ENCODE measurements at regions not wholly inside any gene's neighbourhood (a gene's known extent, or its start where the extent isn't known, plus 50 kb on each side); places are given as distances from the start of the nearest gene placed in this dataset.
A peak's percentile ranks its signal among the peaks of the same experiment; 100 is the strongest.
"Not testable (repeated sequence)": the region's sequence is repeated elsewhere in the genome, so short reads cannot be mapped to it uniquely, and the experiment has no call there.

DNA sequence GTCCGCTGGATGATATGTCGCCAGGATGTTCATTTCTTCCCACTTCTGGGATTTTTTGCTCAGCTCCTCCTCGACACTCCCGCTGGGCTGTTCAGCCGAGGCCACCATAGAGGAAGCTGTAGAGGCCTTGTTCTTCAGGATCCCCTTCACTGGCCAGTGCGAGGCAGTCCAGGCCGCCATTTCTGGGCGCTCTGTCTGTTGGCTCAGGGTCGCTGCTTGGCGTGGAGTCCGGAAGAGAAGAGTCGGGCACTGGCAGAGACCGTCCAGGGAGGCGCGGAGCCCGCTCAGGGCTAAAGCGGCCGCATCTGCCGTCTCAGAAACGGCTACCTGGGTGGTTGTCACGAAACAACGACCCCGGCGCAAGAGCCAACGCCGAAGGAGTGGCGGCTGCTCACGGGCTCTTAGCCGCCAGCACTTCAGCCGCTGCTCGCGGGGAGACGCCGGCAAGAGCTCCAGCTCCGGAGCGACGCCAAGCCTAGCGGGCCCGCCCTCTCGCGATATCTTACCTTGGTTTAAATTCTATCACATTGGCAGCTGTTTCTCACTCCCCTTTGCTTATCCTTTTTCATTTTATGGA, 2395.9 kb upstream of the PCDH20 start:
- WGBS, 2 donors, result 73 to 83% methylated on average over 40 to 41 of the region's 41 CpGs
- FAIRE-seq; H3K9me3 ChIP-seq; intact Hi-C loops (cut with DNase I); H3K4me3 ChIP-seq; H3K36me3 ChIP-seq; ATAC-seq; H3K27ac ChIP-seq; H3K27me3 ChIP-seq; H3K4me1 ChIP-seq: not testable (repeated sequence)
- peak in 2 of 6 donors; percentile 36 to 45 for DNase-seq

DNA sequence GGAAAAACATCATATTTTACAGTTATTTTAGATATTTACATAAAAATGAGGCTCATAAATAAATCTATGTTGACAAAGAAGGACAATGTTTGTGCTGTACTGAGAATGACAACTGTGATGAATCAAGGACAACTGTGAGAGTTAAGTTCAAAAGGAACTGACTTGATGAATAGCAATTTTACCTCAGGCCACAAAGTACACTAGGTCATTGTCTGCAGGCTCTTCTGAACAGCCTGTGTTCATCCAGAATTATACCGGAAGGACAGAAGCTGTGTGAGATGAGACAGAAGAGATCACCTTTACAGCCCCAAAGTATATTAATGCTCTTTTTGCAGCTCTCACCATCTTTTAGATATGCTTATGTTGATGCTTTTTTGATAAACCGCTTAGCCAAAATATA, 2375.5 kb upstream of the PCDH20 start:
- H3K4me3 ChIP-seq; intact Hi-C loops (cut with DNase I); DNase-seq; H3K27me3 ChIP-seq; ATAC-seq; H3K4me1 ChIP-seq; H3K9me3 ChIP-seq; H3K36me3 ChIP-seq; H3K27ac ChIP-seq; FAIRE-seq: not testable (repeated sequence)
- 61 to 71% methylated on average over 2 of the region's 2 CpGs for WGBS, 2 donors

DNA sequence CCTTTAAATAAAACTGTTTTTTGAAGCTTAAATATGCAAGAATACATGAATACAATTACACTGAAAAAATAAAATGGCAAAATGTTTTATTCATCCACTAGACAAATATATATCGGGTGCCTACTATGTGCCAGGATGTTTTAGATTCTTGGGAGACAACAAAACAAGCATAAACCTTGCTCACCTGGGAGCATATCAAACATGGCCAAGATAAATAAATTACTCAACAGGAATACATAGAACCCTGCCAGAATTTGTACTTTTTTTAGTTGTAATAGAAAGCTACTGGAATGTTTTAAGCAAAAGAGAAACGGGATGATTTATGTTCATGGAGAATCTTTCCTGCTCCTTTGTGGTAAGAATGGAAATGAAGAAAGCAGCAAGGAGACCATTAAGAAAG, 2358.5 kb upstream of the PCDH20 start:
- no peaks in the 10 kb centered on the region for H3K9me3 ChIP-seq
- TF ChIP-seq, protein P1, sequence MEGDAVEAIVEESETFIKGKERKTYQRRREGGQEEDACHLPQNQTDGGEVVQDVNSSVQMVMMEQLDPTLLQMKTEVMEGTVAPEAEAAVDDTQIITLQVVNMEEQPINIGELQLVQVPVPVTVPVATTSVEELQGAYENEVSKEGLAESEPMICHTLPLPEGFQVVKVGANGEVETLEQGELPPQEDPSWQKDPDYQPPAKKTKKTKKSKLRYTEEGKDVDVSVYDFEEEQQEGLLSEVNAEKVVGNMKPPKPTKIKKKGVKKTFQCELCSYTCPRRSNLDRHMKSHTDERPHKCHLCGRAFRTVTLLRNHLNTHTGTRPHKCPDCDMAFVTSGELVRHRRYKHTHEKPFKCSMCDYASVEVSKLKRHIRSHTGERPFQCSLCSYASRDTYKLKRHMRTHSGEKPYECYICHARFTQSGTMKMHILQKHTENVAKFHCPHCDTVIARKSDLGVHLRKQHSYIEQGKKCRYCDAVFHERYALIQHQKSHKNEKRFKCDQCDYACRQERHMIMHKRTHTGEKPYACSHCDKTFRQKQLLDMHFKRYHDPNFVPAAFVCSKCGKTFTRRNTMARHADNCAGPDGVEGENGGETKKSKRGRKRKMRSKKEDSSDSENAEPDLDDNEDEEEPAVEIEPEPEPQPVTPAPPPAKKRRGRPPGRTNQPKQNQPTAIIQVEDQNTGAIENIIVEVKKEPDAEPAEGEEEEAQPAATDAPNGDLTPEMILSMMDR (IDR thresholded peaks at IDR 0.05), result no peak
- H3K36me3 ChIP-seq, result no peaks in the 10 kb centered on the region
- no peaks in the 10 kb centered on the region for H3K27me3 ChIP-seq
- peak in 2 of 4 donors; percentile 41 to 42 for ATAC-seq
- no peak for FAIRE-seq
- intact Hi-C loops (cut with DNase I), result no loop called here
- no peak for DNase-seq
- H3K4me1 ChIP-seq, result no peaks in the 10 kb centered on the region
- no peak overlapping the region for H3K4me3 ChIP-seq
- H3K27ac ChIP-seq, result no peak overlapping the region
- WGBS, 2 donors, result 20 to 24% methylated on average over 2 of the region's 2 CpGs

DNA sequence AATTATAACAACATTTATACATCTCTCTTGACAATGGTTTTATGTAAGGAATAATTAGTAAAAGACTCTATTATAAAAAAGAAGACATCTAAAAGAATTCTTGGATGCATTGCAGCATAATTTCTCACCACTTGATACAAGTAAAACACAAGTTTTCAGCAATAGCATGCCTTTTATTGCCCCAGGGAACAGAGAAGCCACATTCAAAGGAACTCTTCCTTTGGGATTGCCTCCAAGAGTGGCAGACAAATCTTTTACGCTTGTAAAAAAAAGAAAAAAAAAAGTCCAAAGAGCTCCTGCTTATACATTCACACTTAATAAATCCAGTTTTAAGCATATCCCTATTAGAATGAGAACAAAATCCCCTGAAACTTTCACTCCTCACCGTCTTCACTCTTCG, 2357.8 kb upstream of the PCDH20 start:
- Histone ChIP-seq H3K4me1 (no peaks in the 10 kb centered on the region), H3K36me3 (no peaks in the 10 kb centered on the region), H3K4me3 (no peak overlapping the region), H3K27ac (no peak overlapping the region), H3K27me3 (no peaks in the 10 kb centered on the region), H3K9me3 (no peaks in the 10 kb centered on the region)
- 75 to 83% methylated on average over 3 of the region's 3 CpGs for WGBS, 2 donors
- intact Hi-C loops (cut with DNase I), result no loop called here
- FAIRE-seq (no peak), DNase-seq (no peak), ATAC-seq (no peak)
- TF ChIP-seq, protein P1 (IDR thresholded peaks at IDR 0.05), result no peak

DNA sequence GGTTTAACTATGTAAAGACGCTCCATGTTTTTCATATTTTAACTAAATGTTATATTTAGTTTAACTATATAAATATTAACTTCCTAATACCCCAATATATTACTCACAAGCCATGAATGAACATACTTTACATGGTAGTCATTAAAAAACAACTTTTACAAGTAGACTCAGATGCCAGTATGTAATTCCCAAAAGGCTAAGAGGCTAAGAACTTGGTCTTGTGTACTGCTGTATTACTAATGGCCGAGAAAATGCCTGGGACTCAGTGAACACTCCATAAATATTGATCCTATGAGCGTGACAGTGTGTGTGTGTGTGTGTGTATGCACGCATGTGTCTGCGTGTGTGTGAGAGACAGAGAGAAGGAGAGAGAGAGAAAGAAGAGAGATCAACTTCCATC, 2342.0 kb upstream of the PCDH20 start:
- H3K36me3 ChIP-seq; H3K9me3 ChIP-seq; H3K4me3 ChIP-seq; H3K4me1 ChIP-seq; H3K27me3 ChIP-seq; intact Hi-C loops (cut with DNase I); ATAC-seq; DNase-seq; H3K27ac ChIP-seq: not testable (repeated sequence)
- 41 to 68% methylated on average over 4 of the region's 5 CpGs for WGBS, 2 donors
- FAIRE-seq, result peak; percentile 32

DNA sequence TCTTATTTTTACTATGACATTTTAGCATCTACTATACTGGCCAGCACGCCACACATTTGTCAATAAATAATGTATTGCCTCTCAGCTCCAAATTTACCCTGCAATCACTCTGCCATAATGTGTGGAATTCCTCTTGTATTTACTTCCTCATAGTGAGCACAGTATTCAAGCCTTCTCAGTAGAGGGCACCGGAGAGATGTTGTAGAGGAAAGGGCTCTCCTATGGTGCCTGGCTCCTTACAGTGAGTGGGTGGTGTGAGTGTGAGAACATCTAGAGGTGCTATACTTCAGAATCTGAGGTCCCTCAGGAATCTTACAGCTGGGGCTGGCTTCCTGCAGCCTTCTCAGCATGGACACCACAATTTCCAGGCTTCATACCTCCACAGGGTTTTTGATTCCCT, 2334.2 kb upstream of the PCDH20 start:
- H3K4me1 ChIP-seq; H3K4me3 ChIP-seq; intact Hi-C loops (cut with DNase I); H3K27me3 ChIP-seq; DNase-seq; H3K9me3 ChIP-seq; H3K36me3 ChIP-seq; H3K27ac ChIP-seq; FAIRE-seq: not testable (repeated sequence)
- WGBS, 2 donors, result no CpG with 5 or more reads among the region's 2 CpGs
- peak in 3 of 4 donors; percentile 38 to 49 (median 48) for ATAC-seq

DNA sequence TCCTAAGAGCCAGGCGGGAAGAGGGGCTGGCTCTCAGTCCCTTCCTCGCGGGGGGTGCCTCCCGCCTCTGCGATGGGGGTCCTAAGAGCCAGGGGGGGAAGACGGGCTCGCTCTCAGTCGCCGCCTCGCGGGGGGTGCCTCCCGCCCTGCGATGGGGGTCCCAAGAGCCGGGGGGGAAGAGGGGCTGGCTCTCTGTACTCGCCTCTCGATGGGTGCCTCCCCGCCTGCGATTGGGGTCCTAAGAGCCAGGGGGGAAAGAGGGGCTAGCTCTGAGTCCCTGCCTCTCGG, 2326.1 kb upstream of the PCDH20 start:
- H3K4me1 ChIP-seq; H3K36me3 ChIP-seq; intact Hi-C loops (cut with DNase I); H3K27ac ChIP-seq; ATAC-seq; H3K9me3 ChIP-seq; FAIRE-seq; H3K27me3 ChIP-seq; H3K4me3 ChIP-seq: not testable (repeated sequence)
- peak in 1 of 6 donors; percentile 14 for DNase-seq
- WGBS, 2 donors, result 89 to 97% methylated on average over 13 to 19 of the region's 19 CpGs

Data from pancreas (tissue), 10 donors.